Stromal cell of bone marrow (primary cell): ENCODE measurements at regions not wholly inside any gene's neighbourhood (a gene's known extent, or its start where the extent isn't known, plus 50 kb on each side); places are given as distances from the start of the nearest gene placed in this dataset.

Experiments
- DNase-seq: peaks from one replicate; pipeline ENCODE4 v3.0.0-alpha.2; 2012; ENCODE audit warnings: low read depth

DNA sequence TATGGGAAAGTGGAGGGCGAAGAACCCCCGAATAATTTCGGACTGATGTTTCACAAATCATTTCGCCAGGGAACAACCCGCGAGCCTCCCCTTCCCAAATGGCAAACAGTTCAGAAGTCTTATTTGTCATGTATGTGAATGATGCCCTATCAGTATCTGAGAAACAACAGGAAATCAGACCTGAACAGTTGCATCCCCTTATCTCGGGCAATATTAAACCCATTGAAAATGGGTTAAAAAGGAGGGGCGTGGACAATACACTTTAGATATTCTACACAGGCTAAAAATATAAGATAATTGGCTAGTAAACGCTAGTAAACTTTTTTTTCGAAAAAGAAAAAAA, 1003.3 kb upstream of the NR2F2 start:
- DNase-seq: no peak

DNA sequence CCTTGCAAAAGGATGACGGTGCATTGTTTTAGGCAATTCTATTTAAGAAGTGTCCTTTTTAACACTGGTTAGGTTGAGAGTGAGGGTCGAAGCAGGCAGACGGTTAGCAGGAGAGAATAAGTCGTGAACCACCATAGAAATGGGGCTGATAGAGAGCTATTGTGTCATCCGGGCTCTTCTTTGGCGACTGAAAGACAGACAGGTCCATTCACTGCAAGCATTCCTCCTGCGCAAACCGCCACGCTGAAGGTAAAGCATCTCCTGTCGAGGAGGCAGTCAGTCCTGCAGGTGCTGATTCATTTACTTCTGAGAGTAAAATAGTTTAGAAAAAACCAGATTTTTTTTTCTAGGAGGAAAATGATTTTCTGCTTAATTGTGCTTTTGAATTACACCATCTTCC, 1002.8 kb upstream of the NR2F2 start:
- DNase-seq: no peak

DNA sequence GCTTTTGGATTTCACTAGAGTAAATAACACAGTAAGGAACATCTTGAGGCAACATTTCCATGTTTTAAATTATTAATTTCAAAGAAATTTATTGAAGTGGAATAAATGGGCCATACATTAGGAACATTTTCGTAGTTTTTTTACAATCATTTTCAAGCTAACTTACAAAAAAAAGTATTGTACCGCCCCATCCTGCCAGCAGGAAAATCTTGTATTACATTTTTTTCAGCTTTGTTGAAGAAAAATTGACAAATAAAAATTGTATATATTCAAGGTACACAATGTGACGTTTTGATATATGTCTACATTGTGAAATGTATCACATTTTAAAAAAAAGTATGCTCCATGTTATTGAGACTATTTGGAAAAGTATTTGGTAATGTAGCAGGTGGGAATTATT, 1001.9 kb upstream of the NR2F2 start:
- DNase-seq: no peak

DNA sequence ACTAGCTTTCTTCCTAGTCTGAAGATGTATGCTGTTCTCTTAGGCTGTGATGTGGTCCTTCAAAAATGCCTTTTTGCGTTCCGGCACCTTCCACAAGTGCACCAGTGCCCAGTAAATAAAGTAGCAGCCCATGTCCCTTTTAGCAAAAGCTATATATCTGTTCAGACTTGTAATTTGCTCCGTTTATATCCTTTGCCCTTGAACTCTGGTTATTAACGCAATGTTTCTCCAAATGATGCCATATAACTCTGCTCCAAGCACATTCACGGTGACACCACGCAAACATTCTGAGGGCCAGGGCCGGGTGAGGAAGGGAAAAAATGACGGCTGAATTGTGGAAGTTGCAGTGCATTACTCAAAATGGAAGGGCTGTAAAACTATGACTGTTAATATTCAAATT, 1001.1 kb upstream of the NR2F2 start:
- DNase-seq: no peak

DNA sequence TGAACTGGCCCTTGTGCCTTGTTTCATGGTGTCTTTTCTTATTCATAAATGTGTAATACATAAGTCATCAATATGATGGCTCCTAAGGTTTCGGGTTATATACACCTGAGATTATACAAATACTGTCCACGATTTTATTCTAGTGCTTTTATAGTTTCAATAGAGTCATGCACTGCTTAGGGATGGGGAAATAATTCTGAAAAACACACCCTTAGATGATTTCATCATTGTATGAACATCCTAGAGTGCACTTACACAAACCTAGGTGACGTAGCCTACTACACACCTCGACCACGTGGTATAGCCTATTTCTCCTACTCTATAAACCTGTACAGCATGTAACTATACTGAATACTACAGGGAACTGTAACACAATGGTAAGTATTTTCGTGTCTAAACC, 988.8 kb upstream of the NR2F2 start:
- no peak for DNase-seq

DNA sequence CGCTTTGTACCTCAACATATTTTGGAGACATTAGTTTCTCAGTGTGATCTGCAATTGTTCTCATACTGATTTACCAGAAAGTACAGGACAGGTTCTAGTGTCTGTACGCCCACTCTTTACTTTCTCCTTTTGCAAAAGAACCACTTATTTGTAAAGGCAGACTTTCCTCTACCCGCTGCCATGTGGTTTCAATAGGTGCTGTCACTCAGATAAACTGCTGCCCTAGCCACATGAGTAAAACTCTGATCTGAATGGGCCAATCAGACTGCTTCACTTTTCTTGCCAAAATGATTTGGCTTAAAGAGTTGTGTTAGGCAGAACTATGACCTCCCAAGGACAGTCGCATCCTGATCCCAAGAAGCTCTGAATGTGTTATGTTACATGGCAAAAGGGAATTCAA, 984.6 kb upstream of the NR2F2 start:
- DNase-seq: no peak

DNA sequence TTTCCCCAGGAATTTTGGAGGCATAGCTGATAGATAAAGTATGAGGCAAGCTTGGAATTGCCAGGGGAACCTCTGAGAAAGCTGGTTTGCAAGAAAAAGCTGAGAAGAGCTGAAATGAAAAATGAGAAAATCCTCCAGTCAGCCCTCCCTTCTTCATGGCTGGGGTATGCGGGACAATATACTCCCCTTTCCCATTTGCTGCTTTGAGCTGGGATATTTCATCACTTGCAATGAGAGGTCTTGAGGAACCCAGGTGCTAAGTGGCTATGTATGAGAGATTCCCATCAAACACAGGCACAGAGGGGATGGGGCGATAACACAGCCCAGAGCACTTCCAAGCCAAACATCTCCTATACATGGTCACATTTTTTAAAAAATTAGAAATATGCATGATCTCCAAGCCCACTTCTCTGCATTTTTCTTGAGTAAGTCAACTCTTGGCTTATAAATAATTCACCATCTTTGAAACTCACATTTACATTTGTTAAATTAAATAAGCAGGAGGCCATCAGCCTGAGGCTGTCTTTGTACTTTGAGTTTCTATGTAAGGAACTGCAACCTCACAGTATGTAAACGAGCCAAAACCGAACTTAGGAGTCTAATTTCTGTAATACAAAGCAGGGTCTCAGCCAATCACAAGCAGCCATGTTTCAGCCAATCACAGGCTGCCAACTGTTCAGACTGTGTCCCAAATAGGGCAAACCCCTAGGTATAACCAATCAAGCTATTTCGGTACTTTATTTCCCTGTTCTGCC, 983.6 kb upstream of the NR2F2 start:
- DNase-seq: no peak

DNA sequence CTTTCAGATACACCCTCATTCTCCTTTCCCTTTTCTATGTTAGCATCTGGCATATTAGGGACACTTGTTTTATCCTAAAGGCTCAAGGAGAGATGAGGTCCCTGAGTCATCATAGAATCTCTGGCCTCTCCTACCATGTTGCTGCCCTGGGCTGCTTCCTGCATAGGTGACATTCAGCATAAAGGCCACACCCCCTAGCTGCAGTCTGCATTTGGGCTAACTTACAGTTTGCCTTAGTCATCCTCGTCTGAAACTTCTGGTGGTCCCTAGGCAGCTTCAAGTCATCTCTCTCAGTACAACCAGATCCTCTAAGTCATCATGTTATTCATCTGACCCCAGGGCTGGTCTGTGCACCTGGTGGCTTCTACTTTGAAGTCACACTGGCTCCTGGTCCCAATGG, 982.7 kb upstream of the NR2F2 start:
- DNase-seq: no peak

DNA sequence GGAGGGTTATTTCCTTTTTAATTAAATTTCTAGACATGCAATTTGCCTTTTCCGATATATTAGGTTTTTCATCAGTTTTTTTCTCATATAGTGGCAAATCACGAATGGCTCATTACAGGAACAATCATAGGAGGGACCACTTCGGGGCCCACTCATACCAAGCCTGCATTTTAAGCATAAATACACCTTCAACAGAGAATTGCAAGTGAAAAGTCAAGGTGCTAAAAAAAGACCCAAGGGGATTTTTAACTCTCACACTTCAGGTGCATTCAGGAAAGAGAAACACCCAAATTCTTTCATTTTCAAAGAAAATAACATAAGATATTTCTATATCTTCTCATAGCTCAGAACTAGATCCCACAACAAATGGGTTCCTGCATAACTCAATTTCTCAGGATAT, 979.6 kb upstream of the NR2F2 start:
- no peak for DNase-seq

DNA sequence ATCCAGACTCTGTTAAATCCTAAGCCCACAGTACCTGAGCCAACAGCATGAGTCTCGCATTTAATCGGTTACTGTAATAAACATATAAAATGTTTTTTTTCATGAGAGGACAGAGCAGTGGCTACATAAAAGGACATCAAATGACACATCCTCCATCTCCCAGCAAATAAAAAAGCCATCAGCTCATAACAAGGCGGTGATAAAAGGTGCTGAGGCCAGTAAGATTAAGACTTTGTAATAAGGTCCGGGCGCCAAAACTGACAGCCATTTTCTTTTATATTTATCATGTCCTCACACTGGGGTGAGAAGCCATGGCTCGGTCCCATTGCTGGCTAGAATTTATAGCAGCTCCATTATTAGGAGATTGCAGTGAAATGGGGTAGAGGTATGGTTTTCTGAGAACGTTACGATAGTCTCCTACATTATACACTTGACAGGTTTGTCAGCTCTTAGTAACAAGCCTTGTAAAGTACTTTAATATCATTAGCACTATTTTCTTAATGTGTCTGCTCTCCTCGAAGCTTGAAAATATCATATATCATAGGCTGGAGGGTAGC, 977.8 kb upstream of the NR2F2 start:
- no peak for DNase-seq

DNA sequence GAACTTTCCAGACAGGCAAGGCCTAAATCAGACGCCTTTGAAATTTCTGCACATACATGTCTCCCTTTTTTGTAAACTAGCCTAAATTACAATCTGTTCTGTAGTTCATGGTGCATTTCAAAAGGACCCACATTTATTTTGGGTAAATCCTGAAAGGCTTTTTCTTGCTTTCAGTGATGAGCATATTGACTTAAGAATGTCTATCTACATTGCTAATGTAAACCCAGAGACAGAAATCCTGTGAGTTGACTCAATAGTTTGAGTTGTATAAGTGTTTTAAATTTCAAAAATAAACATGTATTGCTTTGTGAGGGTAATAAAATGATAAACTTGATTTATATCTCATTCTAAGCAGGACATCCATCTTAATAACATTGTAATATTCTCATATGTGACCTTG, 977.0 kb upstream of the NR2F2 start:
- DNase-seq: no peak

DNA sequence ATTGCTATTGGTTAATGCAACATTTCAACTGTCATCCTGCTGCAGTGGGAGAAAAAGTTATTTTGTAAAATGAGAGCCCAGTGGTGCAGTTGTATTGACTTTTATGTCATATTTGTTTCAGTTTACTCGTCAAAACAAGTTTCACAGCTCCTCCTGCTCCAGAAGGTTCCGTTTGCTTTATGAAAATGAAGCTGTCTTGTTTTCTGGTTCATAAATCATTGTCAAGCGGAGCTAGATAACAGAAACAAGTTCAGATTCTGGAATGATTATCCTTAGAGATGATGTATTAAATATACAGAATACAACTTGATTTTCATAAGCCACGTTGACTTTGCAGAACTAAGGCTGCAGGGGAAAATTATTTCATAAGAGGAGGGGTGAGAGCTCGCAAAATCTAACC, 970.5 kb upstream of the NR2F2 start:
- no peak for DNase-seq

DNA sequence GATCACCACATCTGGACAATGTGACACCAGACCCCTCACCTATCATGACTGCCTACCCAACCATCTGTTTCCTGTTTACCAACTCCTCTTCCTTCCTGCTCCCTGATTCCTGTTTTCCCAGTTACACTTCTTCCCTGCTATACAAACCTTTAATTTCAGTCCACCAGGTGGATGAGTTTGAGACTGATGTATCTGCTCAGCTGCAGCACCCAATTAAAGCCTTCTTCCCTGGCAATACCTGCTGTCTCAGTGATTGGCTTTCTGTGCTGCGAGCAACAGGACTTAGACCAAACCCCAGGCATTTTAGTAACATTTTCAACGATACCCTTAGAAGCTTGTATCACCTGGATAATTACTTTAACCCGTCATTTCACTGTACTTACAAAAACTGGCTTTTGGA, 968.2 kb upstream of the NR2F2 start:
- no peak for DNase-seq

DNA sequence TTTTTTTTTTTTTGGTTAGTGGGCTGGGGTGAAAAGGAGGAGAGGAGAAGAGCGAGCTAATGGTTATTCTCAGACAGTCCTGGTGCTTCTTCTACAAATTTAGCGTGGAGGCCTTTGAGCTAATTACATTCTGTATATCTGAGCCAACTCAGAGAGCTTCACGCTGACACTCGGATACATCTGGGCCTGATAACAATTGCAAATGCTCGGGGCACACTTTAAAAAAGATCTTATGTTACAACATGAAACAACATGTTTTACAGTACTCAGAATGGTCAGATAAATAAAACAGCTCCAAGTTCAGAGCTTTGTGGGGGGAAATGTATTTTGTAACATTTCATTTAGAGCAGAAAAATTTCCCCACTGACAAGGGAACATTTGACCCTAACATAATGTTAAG, 966.9 kb upstream of the NR2F2 start:
- no peak for DNase-seq

DNA sequence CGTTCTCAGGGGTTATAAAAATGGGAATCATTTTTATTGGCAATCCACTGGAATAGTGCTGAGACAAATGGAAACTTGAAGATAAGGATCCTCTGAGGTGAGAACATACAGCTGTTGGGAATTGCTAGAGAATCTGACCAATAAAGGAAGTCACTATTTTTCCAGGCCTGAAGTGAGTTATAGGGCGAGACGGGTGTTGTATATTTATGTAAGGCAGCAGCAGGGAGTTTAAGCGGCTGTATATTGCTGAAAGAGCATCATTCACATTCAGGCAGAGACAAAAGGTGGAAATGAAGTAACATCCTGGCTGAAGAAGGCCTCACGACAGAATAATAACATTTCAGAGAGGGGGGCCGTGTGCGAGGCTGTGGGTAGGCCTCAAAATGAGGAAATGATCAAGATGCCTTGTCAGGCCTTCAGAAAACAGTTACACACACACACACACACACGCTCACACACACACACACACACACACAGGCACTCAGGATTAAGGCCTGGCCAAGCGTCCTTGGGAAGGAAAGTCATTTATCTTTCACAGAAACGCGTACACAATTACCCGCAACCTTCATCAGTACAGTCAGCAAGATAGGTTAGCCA, 964.9 kb upstream of the NR2F2 start:
- DNase-seq: no peak

DNA sequence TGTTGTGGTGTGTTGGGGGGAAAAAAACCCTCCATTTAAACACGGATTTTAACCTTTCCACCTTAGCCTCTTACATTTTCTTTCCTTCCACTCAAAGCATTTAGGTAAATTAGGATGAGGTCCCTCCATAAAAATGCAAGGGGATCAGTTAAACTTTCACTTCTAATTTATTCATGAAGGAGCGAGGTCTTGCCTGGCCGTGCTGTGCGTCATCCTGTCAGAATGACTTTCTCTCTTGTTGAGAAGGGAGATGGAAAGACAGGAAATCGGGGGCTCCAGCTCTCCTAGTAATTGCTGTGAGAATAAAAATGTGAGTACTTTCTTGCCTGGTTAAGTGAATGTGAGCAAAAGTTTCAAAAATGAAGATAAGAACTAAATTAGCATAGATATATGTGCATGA, 962.3 kb upstream of the NR2F2 start:
- DNase-seq: no peak

DNA sequence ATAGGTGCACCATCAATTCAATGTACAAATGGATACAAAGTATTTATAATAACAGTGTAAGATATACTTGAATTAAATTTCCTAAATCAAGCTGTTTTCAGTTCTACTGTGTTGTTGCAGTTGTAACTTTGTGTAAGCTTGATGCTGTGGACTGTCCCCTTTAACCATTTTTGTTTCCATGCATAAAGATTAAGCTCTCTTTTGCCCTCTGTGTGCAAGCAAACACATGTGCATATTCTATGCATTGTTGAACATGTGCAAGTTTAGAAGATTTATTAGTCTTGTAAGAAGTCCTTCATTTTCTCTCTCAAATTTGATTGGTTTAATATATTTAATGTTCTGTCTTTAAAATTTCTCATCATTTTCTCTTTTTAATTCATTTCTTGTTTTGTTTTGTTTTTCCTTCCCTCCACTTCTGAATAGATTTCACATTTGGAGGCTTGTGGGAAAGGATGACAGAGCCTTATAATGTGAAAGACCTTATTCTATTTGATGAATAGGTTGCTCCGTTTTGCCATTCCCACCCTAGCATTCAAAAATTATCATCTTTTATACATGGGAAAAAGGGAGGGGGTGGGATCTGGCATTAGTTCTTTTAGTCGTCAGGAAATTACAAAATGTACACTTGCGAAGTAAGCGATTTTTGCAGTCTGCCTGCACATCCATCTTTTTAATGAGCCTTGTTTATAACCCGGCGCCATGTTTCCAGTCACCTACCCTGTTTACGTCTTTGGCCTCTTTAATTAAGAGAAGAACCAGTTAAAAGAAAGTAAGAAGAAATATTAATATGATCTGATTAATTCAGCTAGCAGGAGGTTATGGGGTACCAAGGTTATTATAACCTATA, 961.5 kb upstream of the NR2F2 start:
- DNase-seq: no peak

DNA sequence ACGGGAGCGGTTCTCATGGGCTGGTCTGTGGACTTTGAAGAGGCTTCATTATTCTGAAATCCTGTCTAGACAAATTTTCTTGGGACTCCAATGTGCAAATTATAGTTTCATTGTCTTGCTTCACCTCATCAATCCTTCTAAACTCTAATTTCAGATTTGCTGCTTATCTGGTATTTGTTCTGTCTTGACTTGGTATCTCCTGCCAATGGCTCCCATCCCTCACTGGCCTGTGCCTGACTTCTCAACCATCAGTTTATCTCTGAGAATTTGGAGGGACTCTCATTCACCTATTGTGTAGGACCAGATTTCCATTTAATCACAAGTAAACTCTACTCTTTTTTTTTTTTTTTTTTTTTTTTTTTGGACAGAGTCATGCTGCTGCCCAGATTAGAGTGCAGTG, 960.2 kb upstream of the NR2F2 start:
- no peak for DNase-seq

DNA sequence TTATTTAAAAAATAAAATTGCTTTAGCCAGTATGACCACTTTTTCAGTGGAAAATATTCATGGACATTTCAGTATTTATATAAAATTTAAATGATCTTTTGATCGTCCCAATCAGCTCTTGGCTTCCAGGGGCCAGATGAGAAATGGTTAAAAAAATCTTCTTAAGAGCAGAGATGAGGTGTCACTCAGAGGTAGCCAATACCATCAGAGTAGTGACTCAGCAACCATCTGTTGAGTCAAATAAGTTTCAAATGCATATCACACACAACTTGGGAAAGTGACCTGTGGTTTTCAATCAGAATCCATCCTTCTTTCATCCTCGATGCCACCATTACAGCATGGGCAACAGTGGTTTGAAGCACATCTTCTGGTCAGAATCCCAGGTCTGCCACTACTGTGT, 958.8 kb upstream of the NR2F2 start:
- no peak for DNase-seq

DNA sequence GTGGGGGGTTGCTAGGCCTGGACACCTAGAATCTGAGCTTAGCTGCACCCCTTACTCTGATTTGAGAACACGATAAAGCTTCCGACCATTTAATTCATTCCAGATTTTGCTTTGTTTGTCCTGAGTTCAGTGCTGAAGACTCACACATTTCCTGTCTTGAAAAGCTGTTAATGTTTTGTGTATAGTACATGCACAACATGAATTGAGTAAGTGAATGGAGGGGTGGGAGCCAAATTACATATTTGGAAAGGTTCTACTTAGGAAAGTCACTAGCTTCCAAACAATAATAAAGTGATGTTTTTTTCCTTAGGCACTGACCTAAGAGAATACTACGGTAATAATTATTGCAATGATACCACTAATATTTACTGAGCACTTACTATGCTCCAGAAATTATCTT, 955.2 kb upstream of the NR2F2 start:
- DNase-seq: no peak

DNA sequence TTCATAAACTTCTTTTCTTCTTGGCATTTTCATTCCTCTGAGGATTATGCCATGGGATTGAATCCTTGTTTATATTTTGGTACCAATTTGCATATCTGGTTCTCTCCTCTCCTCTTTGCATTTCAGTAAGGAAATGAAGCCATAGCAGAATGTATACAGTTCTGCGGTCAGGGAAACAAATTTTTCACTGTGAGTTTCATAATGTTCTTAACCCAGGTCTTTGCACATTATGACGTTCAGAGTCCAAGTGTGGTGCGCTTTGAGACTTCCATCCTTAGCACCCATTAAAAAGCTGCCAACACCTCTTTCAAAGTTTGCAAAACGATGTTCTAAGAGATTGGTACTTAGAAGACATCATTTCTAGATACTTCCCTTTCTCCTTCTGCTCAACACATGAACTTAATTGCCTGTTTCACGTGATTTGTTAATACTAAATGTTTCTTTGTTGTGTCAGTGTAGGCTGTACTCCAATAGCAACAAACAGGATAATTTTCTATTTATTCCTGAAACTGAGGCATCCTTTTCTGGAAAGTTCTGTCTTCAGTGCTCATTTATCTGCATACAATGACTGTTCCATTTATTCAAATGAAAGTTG, 953.1 kb upstream of the NR2F2 start:
- no peak for DNase-seq

DNA sequence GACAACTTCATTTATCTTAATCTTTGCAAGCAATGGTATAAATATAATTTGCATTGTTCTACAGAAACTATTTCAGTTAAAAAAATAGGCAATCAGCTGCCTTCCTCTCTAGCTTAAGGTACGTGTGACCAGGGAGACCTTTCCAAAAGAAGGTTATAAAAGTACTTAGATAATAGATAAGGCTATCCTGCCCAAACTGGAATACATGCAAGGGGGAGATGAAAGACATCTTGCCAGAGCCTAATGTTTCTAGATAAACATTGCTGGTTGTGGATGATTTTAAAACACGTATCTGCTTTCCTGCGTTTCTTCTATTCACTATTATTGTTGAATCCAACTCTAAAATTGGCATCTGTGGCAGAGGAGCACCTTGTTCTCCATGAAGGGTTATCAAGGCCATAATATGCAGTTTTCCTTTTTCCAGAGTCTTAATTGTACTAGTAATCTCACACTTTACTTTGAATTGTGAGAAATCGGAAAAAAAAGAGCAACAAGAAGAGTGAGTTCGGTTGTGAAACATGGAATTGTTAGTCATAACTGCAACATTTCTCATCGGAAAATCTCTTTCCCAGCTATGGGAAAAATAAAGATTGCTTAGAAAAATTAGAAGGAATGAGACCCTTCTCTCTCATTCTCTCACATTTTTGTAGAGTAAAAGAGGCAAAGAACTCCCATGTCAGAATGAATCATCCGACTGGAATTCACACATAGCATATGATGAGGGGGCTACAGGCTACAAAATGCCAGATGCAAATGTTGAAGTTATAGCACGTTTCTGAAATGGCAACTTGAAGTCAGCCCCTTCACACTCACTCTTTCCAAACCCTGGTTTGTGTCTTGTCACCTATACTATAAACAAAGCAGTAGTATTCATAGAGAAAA, 936.1 kb upstream of the NR2F2 start:
- no peak for DNase-seq
